ENCODE measurements at regions not wholly inside any gene's neighbourhood (a gene's known extent, or its start where the extent isn't known, plus 50 kb on each side); places are given as distances from the start of the nearest gene placed in this dataset.

DNA sequence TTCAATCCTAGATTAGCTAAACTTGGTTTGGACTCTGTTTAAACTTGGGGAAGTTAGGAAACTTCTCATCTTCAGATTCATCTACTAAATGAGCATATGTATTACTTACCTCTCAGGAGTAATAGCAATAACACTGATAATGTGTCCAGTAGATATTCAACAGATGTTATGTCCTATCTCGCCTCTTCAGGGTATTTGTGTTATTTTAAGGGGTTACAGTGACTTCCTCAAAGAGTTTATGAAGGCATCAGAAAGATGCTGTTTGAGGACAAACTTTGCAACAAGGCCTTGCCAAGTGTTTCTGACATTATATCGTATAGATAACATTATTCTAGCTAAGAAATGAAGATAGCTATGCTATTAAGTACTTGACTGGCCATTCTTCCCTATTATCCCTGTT is 522.3 kb downstream of the IGSF11 start (continued):
- no peak for TF ChIP-seq ZNF462 (CRISPR knock-in tag; IDR thresholded peaks at IDR 0.05)
- TF ChIP-seq POLR2AphosphoS5 (IDR thresholded peaks at IDR 0.05; ENCODE audit: low read depth), result no peak
- no peak for TF ChIP-seq STAT1 (IDR thresholded peaks at IDR 0.05; ENCODE audit: unreplicated experiment)
- no peak for TF ChIP-seq ZNF114 (CRISPR knock-in tag; IDR thresholded peaks at IDR 0.05)
- TF ChIP-seq, protein P1, sequence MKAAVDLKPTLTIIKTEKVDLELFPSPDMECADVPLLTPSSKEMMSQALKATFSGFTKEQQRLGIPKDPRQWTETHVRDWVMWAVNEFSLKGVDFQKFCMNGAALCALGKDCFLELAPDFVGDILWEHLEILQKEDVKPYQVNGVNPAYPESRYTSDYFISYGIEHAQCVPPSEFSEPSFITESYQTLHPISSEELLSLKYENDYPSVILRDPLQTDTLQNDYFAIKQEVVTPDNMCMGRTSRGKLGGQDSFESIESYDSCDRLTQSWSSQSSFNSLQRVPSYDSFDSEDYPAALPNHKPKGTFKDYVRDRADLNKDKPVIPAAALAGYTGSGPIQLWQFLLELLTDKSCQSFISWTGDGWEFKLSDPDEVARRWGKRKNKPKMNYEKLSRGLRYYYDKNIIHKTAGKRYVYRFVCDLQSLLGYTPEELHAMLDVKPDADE (IDR thresholded peaks at IDR 0.05), result no peak
- TF ChIP-seq, protein P2, sequence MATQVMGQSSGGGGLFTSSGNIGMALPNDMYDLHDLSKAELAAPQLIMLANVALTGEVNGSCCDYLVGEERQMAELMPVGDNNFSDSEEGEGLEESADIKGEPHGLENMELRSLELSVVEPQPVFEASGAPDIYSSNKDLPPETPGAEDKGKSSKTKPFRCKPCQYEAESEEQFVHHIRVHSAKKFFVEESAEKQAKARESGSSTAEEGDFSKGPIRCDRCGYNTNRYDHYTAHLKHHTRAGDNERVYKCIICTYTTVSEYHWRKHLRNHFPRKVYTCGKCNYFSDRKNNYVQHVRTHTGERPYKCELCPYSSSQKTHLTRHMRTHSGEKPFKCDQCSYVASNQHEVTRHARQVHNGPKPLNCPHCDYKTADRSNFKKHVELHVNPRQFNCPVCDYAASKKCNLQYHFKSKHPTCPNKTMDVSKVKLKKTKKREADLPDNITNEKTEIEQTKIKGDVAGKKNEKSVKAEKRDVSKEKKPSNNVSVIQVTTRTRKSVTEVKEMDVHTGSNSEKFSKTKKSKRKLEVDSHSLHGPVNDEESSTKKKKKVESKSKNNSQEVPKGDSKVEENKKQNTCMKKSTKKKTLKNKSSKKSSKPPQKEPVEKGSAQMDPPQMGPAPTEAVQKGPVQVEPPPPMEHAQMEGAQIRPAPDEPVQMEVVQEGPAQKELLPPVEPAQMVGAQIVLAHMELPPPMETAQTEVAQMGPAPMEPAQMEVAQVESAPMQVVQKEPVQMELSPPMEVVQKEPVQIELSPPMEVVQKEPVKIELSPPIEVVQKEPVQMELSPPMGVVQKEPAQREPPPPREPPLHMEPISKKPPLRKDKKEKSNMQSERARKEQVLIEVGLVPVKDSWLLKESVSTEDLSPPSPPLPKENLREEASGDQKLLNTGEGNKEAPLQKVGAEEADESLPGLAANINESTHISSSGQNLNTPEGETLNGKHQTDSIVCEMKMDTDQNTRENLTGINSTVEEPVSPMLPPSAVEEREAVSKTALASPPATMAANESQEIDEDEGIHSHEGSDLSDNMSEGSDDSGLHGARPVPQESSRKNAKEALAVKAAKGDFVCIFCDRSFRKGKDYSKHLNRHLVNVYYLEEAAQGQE (IDR thresholded peaks at IDR 0.05; ENCODE audit: unreplicated experiment), result no peak
- TF ChIP-seq ZNF331 (CRISPR knock-in tag; IDR thresholded peaks at IDR 0.05; ENCODE audit: low read depth), result no peak
- no peak for TF ChIP-seq EZH2phosphoT487 (IDR thresholded peaks at IDR 0.05; ENCODE audit: unreplicated experiment)

All from GM23338 (cell line).